Astrocyte (in vitro differentiated cells and primary cell): ENCODE measurements at regions not wholly inside any gene's neighbourhood (a gene's known extent, or its start where the extent isn't known, plus 50 kb on each side); places are given as distances from the start of the nearest gene placed in this dataset.

Source experiments
- DNase-seq: peaks from one replicate; pipeline ENCODE4 v3.0.0-alpha.2; 2010; ENCODE audit warnings: low read depth
- FAIRE-seq: peaks from 2 replicates; lab custom pipeline; 2011; peaks lifted over from hg19 to GRCh38; lab: Jason Lieb, UNC
- H2AFZ ChIP-seq: 2 replicates; pipeline ENCODE4 v1.6.0; 2012; ENCODE audit warnings: low read depth, low read length, inconsistent platforms
- H3K27ac ChIP-seq: 2 replicates; pipeline ENCODE4 v1.5.1; 2011; ENCODE audit warnings: low read depth, low read length, inconsistent platforms
- H3K27me3 ChIP-seq: 2 replicates; pipeline ENCODE4 v1.6.0; 2011; ENCODE audit warnings: low read length, inconsistent platforms; ENCODE audit not compliant: insufficient read depth
- H3K36me3 ChIP-seq: 2 replicates; pipeline ENCODE4 v1.5.1; 2011; ENCODE audit warnings: low read length, inconsistent platforms; ENCODE audit not compliant: insufficient read depth
- H3K4me1 ChIP-seq: 2 replicates; pipeline ENCODE4 v1.5.1; 2011; ENCODE audit warnings: low read length, inconsistent platforms; ENCODE audit not compliant: insufficient read depth
- H3K4me2 ChIP-seq: 2 replicates; pipeline ENCODE4 v1.6.0; 2012; ENCODE audit warnings: low read length, inconsistent platforms
- H3K4me3 ChIP-seq: 2 replicates; pipeline ENCODE4 v1.5.1; 2011; ENCODE audit warnings: low read depth, mild to moderate bottlenecking, low read length, inconsistent platforms; ENCODE audit not compliant: insufficient read depth
- H3K79me2 ChIP-seq: 2 replicates; pipeline ENCODE4 v1.6.0; 2012; ENCODE audit warnings: mild to moderate bottlenecking, low read length, inconsistent platforms; ENCODE audit not compliant: insufficient read depth
- H3K9ac ChIP-seq: 2 replicates; pipeline ENCODE4 v1.6.0; 2012; ENCODE audit warnings: mild to moderate bottlenecking, low read length, inconsistent platforms
- H3K9me3 ChIP-seq: 2 replicates; pipeline ENCODE4 v1.5.1; 2012; ENCODE audit warnings: low read depth, mild to moderate bottlenecking, low read length, inconsistent platforms; ENCODE audit not compliant: insufficient read depth
- H4K20me1 ChIP-seq: 2 replicates; pipeline ENCODE4 v1.6.0; 2012; ENCODE audit warnings: low read length, inconsistent platforms; ENCODE audit not compliant: insufficient read depth
- H3K27ac Mint-ChIP-seq: one replicate; pipeline ENCODE4 v1.8.0; 2021; ENCODE audit warnings: mild to moderate bottlenecking, mixed read lengths; ENCODE audit not compliant: unreplicated experiment
- H3K27me3 Mint-ChIP-seq: one replicate; pipeline ENCODE4 v1.8.0; 2021; ENCODE audit warnings: low read depth, mixed read lengths; ENCODE audit not compliant: unreplicated experiment
- H3K36me3 Mint-ChIP-seq: one replicate; pipeline ENCODE4 v1.8.0; 2021; ENCODE audit warnings: low read depth, mixed read lengths; ENCODE audit not compliant: unreplicated experiment
- H3K4me1 Mint-ChIP-seq: one replicate; pipeline ENCODE4 v1.8.0; 2021; ENCODE audit warnings: low read depth, mixed read lengths; ENCODE audit not compliant: unreplicated experiment
- H3K4me3 Mint-ChIP-seq: one replicate; pipeline ENCODE4 v1.8.0; 2021; ENCODE audit warnings: mild to moderate bottlenecking, moderate library complexity, mixed read lengths; ENCODE audit not compliant: unreplicated experiment
- H3K9me3 Mint-ChIP-seq: one replicate; pipeline ENCODE4 v1.8.0; 2021; ENCODE audit warnings: mild to moderate bottlenecking, mixed read lengths; ENCODE audit not compliant: unreplicated experiment
- EZH2 ChIP-seq: IDR thresholded peaks from 2 replicates; pipeline ENCODE4 v1.6.1; 2012; ENCODE audit warnings: mild to moderate bottlenecking, low read length, inconsistent platforms; ENCODE audit not compliant: insufficient read depth
- TF ChIP-seq, protein P1 (sequence below): IDR thresholded peaks from 2 replicates; pipeline ENCODE4 v1.5.1; 2011; ENCODE audit warnings: low read depth, mild to moderate bottlenecking, inconsistent platforms, low read length, moderate library complexity; ENCODE audit not compliant: insufficient read depth

DNA sequence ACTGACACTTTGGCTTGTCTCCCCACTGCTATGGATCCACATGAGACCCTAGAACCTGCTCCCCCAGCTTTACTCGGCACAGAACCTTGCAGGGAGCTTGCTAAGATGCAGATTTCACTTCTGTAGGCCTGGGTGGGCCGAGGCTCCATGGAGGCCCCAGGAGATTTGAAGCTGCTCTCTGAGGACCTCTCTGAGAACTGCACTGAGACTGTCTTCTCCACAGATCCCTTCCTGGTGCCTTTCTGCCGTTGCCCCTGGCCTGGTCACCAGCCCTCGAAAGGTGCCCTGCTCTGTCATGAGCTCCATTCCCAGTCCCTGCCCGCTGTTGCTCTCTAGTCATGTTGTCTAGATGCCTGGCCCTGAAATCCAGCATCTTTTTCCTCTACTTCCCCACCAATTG, 588.4 kb downstream of the AJAP1 start:
- FAIRE-seq = no peak
- no peak overlapping the region for H2AFZ ChIP-seq
- no peak overlapping the region for H3K27ac ChIP-seq
- H3K4me2 ChIP-seq = no peak overlapping the region
- H3K4me1 ChIP-seq = no peaks in the 10 kb centered on the region
- TF ChIP-seq EZH2 = no peak
- TF ChIP-seq, protein P1, sequence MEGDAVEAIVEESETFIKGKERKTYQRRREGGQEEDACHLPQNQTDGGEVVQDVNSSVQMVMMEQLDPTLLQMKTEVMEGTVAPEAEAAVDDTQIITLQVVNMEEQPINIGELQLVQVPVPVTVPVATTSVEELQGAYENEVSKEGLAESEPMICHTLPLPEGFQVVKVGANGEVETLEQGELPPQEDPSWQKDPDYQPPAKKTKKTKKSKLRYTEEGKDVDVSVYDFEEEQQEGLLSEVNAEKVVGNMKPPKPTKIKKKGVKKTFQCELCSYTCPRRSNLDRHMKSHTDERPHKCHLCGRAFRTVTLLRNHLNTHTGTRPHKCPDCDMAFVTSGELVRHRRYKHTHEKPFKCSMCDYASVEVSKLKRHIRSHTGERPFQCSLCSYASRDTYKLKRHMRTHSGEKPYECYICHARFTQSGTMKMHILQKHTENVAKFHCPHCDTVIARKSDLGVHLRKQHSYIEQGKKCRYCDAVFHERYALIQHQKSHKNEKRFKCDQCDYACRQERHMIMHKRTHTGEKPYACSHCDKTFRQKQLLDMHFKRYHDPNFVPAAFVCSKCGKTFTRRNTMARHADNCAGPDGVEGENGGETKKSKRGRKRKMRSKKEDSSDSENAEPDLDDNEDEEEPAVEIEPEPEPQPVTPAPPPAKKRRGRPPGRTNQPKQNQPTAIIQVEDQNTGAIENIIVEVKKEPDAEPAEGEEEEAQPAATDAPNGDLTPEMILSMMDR = no peak
- Mint-ChIP-seq H3K27ac (no peak overlapping the region), H3K4me3 (no peak overlapping the region), H3K9me3 (peaks cover 14% of the 10 kb centered on the region), H3K36me3 (no peaks in the 10 kb centered on the region), H3K4me1 (no peaks in the 10 kb centered on the region), H3K27me3 (peaks cover 16% of the 10 kb centered on the region)
- H3K27me3 ChIP-seq = no peaks in the 10 kb centered on the region
- H3K9me3 ChIP-seq = peaks cover 5% of the 10 kb centered on the region
- no peaks in the 10 kb centered on the region for H4K20me1 ChIP-seq
- H3K36me3 ChIP-seq = no peaks in the 10 kb centered on the region
- H3K4me3 ChIP-seq = no peak overlapping the region
- no peak for DNase-seq
- H3K9ac ChIP-seq = no peak overlapping the region
- no peaks in the 10 kb centered on the region for H3K79me2 ChIP-seq

GRCh38 chr1:5239911-5240310, 585.5 kb downstream of the AJAP1 start:
- H3K4me3 Mint-ChIP-seq = no peak overlapping the region
- no peak overlapping the region for H3K27ac Mint-ChIP-seq
- H3K9me3 Mint-ChIP-seq = peaks cover 9% of the 10 kb centered on the region
- Histone ChIP-seq H3K9me3 (peaks cover 5% of the 10 kb centered on the region), H3K27ac (no peak overlapping the region), H3K4me1 (no peaks in the 10 kb centered on the region), H3K27me3 (no peaks in the 10 kb centered on the region), H3K4me2 (no peak overlapping the region), H3K36me3 (no peaks in the 10 kb centered on the region), H3K4me3 (no peak overlapping the region), H3K79me2 (no peaks in the 10 kb centered on the region), H4K20me1 (no peaks in the 10 kb centered on the region), H3K9ac (no peak overlapping the region), H2AFZ (no peak overlapping the region)
- no peaks in the 10 kb centered on the region for H3K4me1 Mint-ChIP-seq
- peaks cover 14% of the 10 kb centered on the region for H3K27me3 Mint-ChIP-seq
- H3K36me3 Mint-ChIP-seq = no peaks in the 10 kb centered on the region
- TF ChIP-seq, protein P1 = no peak
- no peak for TF ChIP-seq EZH2
- FAIRE-seq (no peak), DNase-seq (no peak)

- Mint-ChIP-seq H3K4me1 (no peaks in the 10 kb centered on the region), H3K9me3 (peaks cover 6% of the 10 kb centered on the region), H3K27me3 (peaks cover 9% of the 10 kb centered on the region), H3K36me3 (no peaks in the 10 kb centered on the region), H3K27ac (no peak overlapping the region), H3K4me3 (no peak overlapping the region)
- Histone ChIP-seq H3K9me3 (peaks cover 3% of the 10 kb centered on the region), H3K9ac (no peak overlapping the region), H2AFZ (no peak overlapping the region), H3K4me3 (no peak overlapping the region), H3K27ac (no peak overlapping the region), H3K27me3 (no peaks in the 10 kb centered on the region), H3K4me2 (no peak overlapping the region), H4K20me1 (no peaks in the 10 kb centered on the region), H3K79me2 (no peaks in the 10 kb centered on the region), H3K4me1 (no peaks in the 10 kb centered on the region), H3K36me3 (no peaks in the 10 kb centered on the region)
- DNase-seq = no peak
- no peak for FAIRE-seq
- TF ChIP-seq EZH2 = no peak
Observed at GRCh38 chr1:5238351-5239130, 584.1 kb downstream of the AJAP1 start.
